ENCODE measurements at regions not wholly inside any gene's neighbourhood (a gene's known extent, or its start where the extent isn't known, plus 50 kb on each side); places are given as distances from the start of the nearest gene placed in this dataset.

DNA sequence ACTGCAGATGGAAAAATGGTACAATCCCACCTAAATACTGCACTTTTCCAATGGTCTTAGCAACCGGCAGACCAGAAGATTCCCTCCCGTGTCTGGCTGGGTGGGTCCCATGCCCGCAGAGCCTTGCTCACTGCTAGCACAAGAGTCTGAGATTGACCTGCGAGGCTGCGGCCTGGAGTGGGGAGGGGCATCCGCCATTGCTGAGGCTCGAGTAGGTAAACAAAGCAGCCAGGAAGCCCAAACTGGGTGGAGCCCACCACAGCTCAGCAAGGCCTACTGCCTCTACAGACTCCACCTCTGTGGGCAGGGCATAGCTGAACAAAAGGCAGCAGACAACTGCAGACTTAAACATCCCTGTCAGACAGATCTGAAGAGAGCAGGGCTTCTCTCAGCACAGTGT is 221.6 kb upstream of the CTNND2 start:
- Histone ChIP-seq H3K4me2 (no peak overlapping the region), H3K27me3 (no peaks in the 10 kb centered on the region), H3K9me3 (replicated peaks in 1 of 11) (peaks cover 0 to 4% (median 0%) of the 10 kb centered on the region in 11 experiments; a peak in 2 of 22 replicates), H3K27ac (no peak overlapping the region), H3K36me3 (no peaks in the 10 kb centered on the region), H4K20me1 (no peaks in the 10 kb centered on the region), H3K4me3 (no peak overlapping the region), H3K9ac (no peak overlapping the region), H3K4me1 (no peaks in the 10 kb centered on the region)
- TF ChIP-seq Cebpa-rat (IDR thresholded peaks at IDR 0.05) = no peak

DNA sequence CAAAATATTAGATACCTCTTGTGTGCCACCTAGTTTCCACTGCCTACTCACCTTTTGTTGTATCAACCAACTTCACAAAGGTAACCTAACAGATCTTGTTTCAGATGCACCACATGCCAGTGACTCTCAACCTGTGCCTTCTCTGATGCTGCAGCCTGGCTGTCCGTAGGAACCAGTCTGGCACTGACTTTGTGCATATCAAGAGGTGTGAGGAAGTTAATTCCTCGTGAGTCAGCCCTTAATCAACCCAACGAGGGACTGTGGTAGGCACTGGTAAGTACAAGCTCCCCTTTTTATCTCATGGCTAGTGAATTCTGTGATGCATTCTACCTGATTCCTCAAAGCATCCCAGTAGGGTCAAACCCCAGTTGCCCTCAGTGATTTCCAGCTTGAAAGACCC is 215.4 kb upstream of the CTNND2 start:
- H3K9me3 ChIP-seq (replicated peaks in 1 of 11) = no peaks in the 10 kb centered on the region
- H4K20me1 ChIP-seq = no peaks in the 10 kb centered on the region
- H3K36me3 ChIP-seq = no peaks in the 10 kb centered on the region
- no peak overlapping the region for H3K27ac ChIP-seq
- H3K9ac ChIP-seq = no peak overlapping the region
- H3K4me1 ChIP-seq = no peaks in the 10 kb centered on the region
- H3K27me3 ChIP-seq = no peaks in the 10 kb centered on the region
- no peak overlapping the region for H3K4me2 ChIP-seq
- TF ChIP-seq Cebpa-rat (IDR thresholded peaks at IDR 0.05) = no peak
- no peak overlapping the region for H3K4me3 ChIP-seq

DNA sequence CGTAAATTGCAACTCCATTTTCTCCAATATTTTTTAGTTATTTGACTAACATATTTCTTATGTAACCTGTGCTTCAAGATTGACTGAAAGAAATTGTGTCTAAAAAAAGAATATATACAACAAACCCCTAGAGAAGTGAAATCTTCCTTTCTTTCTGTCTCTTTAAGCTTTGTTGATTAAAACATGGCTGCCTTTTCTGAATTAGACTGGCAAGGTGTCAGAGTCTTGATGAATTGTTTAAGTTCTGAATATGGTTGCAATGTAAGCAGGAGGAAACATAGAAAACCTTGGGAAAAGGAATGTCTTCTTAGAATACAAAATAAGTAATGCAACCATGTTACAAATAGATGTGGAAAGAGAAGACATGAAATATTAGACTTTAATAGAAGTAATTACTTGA is 209.8 kb upstream of the CTNND2 start:
- H3K4me1 ChIP-seq = no peaks in the 10 kb centered on the region
- no peak overlapping the region for H3K4me2 ChIP-seq
- no peaks in the 10 kb centered on the region for H3K36me3 ChIP-seq
- H3K9me3 ChIP-seq (replicated peaks in 1 of 11) = no peaks in the 10 kb centered on the region
- no peaks in the 10 kb centered on the region for H3K27me3 ChIP-seq
- no peak for TF ChIP-seq Cebpa-rat (IDR thresholded peaks at IDR 0.05)
- no peak overlapping the region for H3K27ac ChIP-seq
- H3K9ac ChIP-seq = no peak overlapping the region
- no peak overlapping the region for H3K4me3 ChIP-seq
- H4K20me1 ChIP-seq = no peaks in the 10 kb centered on the region

DNA sequence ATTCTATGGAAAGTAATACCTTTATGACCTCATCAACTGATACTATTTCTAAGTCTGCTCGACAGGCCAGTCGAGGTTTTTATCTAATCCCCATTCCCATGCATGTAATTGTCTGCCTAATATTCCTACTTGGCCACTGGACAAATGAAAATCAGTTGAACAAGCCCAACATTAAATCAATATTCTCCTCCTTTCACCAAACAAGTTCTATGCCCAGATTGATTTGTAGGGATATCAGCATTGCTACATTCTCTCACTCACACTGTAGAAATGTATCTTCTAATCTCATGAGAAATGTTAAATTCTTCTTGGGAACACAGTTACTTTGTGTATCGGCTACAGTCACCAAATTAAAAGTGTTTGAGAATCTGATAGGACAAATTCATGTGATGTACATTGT is 208.8 kb upstream of the CTNND2 start:
- Histone ChIP-seq H3K4me3 (no peak overlapping the region), H3K9ac (no peak overlapping the region), H3K4me2 (no peak overlapping the region), H3K9me3 (replicated peaks in 1 of 11) (no peaks in the 10 kb centered on the region), H3K4me1 (no peaks in the 10 kb centered on the region), H3K36me3 (no peaks in the 10 kb centered on the region), H3K27me3 (no peaks in the 10 kb centered on the region), H3K27ac (no peak overlapping the region), H4K20me1 (no peaks in the 10 kb centered on the region)
- no peak for TF ChIP-seq Cebpa-rat (IDR thresholded peaks at IDR 0.05)

DNA sequence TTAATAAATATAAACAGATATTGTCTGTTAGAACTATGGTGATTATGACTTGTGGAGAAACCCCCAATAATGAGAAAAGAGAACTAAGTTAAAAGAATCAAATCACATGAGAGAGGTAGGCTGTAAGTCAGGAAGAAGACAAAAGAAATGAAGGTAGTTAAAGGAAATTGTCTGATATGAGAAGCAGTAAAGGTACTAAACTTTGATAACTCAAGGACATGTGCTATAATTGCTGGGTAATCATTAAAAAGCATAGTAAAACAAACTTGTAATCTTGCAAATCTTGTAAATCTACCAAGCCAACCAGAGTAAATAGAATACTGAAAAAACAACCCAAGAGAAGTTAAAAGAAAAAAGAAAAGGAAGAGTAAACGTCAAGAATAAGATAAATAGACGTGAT is 207.0 kb upstream of the CTNND2 start:
- no peaks in the 10 kb centered on the region for H3K36me3 ChIP-seq
- TF ChIP-seq Cebpa-rat (IDR thresholded peaks at IDR 0.05) = no peak

DNA sequence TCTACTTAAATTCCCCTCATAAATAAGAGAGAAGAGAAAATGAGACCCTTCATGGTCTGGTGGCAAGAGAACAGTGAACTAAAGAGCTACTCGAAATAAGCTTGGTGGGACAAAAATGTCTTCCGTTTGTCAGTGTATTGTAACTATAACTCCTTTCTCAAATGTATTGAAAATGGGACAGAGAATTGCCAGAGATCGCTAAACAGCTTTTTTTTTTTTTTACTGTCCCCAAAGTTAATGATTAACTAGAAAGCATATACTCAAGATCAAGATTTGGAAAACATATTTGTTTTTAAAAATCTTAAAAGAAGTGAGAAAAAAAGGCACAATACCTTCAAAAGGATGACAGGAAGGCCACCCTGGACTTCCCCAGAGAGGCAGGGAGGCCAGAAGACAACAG is 206.4 kb upstream of the CTNND2 start:
- Histone ChIP-seq H3K27ac (no peak overlapping the region), H3K27me3 (no peaks in the 10 kb centered on the region), H3K4me1 (no peaks in the 10 kb centered on the region), H4K20me1 (no peaks in the 10 kb centered on the region), H3K9ac (no peak overlapping the region), H3K9me3 (replicated peaks in 1 of 11) (no peaks in the 10 kb centered on the region), H3K36me3 (no peaks in the 10 kb centered on the region), H3K4me2 (no peak overlapping the region), H3K4me3 (no peak overlapping the region)
- no peak for TF ChIP-seq Cebpa-rat (IDR thresholded peaks at IDR 0.05)

More for the DNA sequence above, 207.0 kb upstream of the CTNND2 start:
- H4K20me1 ChIP-seq = no peaks in the 10 kb centered on the region
- no peak overlapping the region for H3K27ac ChIP-seq
- H3K27me3 ChIP-seq = no peaks in the 10 kb centered on the region
- H3K4me3 ChIP-seq = no peak overlapping the region
- H3K9ac ChIP-seq = no peak overlapping the region
- no peaks in the 10 kb centered on the region for H3K4me1 ChIP-seq
- H3K4me2 ChIP-seq = no peak overlapping the region
- H3K9me3 ChIP-seq (replicated peaks in 1 of 11) = no peaks in the 10 kb centered on the region

DNA sequence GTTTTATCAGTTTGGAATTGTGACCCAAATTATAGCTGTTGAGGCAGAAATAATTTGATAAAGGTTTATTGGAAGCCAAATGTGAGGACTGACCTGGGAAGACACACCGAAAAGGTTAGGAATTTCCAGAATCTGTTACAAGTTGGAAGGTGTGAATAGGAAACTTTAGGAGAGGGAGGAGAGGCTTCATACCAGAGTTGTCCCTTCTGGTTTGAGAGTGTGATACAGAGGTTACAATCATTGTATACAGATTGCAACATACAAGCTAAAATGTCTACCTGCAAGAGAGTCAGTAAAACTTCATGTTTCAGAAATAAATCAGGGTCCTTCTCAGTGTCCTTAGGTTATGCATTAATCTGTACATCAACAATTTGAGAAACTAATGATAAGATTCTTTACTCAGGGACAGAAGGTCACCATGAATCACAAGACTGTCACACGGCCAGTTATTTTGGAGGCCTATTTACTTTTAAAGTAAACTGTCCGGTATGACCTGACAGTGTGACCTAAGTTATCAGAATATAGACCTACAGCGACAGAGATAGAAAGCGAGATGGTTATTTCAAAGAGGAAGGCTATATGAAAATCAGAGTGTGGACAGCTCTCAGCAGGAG is 204.9 kb upstream of the CTNND2 start:
- Histone ChIP-seq H3K4me3 (no peak overlapping the region), H3K27ac (no peak overlapping the region), H3K9ac (no peak overlapping the region), H3K27me3 (no peaks in the 10 kb centered on the region), H3K4me2 (no peak overlapping the region), H4K20me1 (no peaks in the 10 kb centered on the region), H3K4me1 (no peaks in the 10 kb centered on the region), H3K36me3 (no peaks in the 10 kb centered on the region), H3K9me3 (replicated peaks in 1 of 11) (no peaks in the 10 kb centered on the region)
- no peak for TF ChIP-seq Cebpa-rat (IDR thresholded peaks at IDR 0.05)

DNA sequence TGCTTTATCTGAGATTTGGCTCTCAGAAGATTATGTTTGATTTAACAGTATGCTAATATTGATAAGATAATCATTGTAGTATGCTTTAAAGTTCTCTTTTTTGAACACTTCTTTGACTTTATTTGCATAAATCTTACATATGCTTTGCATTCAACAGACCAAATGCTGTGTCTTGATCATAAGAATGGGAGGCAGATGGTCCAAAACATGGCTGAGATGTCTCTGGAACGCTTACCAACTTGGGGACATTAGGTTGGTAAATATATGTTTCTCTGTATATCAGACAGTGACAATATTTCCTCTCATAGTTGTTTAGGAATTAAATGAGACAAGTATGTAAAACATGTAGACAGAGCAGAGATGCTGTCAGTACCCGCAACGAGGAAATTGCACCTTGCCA is 197.9 kb upstream of the CTNND2 start:
- no peak overlapping the region for H3K9ac ChIP-seq
- H3K4me3 ChIP-seq = no peak overlapping the region
- H3K36me3 ChIP-seq = no peaks in the 10 kb centered on the region
- H3K27me3 ChIP-seq = no peaks in the 10 kb centered on the region
- no peaks in the 10 kb centered on the region for H3K9me3 ChIP-seq (replicated peaks in 1 of 11)
- H3K27ac ChIP-seq = no peak overlapping the region
- no peaks in the 10 kb centered on the region for H4K20me1 ChIP-seq
- no peak overlapping the region for H3K4me2 ChIP-seq
- no peak for TF ChIP-seq Cebpa-rat (IDR thresholded peaks at IDR 0.05)
- no peaks in the 10 kb centered on the region for H3K4me1 ChIP-seq

DNA sequence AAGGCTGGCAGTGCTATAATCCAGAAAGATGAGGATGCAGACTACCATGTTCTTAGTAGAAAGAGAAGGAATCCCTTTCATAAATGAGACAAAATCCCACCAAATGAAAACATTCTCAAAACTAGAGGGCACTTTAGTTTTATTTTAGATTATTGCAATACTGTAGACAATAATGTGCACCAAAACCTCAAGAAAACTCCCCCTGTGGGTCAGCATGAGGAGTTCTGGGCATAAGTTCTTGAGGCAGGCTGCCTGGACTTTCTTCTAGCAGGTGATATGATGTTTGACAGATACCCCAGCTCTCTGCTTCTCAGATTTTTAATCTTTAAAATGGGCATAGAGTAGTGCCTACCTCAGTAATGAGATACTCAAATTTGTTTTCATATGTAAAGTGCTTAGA is 196.3 kb upstream of the CTNND2 start:
- Histone ChIP-seq H3K4me3 (no peak overlapping the region), H3K9me3 (replicated peaks in 1 of 11) (no peaks in the 10 kb centered on the region), H3K36me3 (no peaks in the 10 kb centered on the region), H3K27ac (no peak overlapping the region), H4K20me1 (no peaks in the 10 kb centered on the region), H3K4me1 (no peaks in the 10 kb centered on the region), H3K4me2 (no peak overlapping the region), H3K27me3 (no peaks in the 10 kb centered on the region), H3K9ac (no peak overlapping the region)
- no peak for TF ChIP-seq Cebpa-rat (IDR thresholded peaks at IDR 0.05)

DNA sequence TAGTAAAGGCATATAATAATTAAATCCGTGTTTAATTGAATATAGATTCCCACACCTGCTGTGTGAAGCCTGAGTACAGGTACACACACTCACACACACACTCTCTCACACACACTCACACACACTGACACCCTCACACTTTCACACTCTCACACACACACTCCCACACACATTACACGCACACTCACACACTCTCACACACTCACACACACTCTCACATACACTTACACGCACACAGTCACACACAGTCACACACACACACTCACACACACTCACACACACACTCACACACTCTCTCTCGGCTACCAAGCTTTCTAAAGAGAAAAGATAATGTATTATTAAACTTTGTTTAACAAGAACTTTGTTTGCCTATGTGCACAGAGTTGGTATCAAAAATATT is 195.1 kb upstream of the CTNND2 start:
- no peak for TF ChIP-seq Cebpa-rat (IDR thresholded peaks at IDR 0.05)
- Histone ChIP-seq H3K27ac (no peak overlapping the region), H4K20me1 (no peaks in the 10 kb centered on the region), H3K27me3 (no peaks in the 10 kb centered on the region), H3K4me1 (no peaks in the 10 kb centered on the region), H3K9me3 (replicated peaks in 1 of 11) (no peaks in the 10 kb centered on the region), H3K4me3 (no peak overlapping the region), H3K4me2 (no peak overlapping the region), H3K9ac (no peak overlapping the region), H3K36me3 (no peaks in the 10 kb centered on the region)
